ENCODE measurements at regions not wholly inside any gene's neighbourhood (a gene's known extent, or its start where the extent isn't known, plus 50 kb on each side); places are given as distances from the start of the nearest gene placed in this dataset.

- no peak for TF ChIP-seq POLR2A (IDR thresholded peaks at IDR 0.05)
- TF ChIP-seq, protein P1, sequence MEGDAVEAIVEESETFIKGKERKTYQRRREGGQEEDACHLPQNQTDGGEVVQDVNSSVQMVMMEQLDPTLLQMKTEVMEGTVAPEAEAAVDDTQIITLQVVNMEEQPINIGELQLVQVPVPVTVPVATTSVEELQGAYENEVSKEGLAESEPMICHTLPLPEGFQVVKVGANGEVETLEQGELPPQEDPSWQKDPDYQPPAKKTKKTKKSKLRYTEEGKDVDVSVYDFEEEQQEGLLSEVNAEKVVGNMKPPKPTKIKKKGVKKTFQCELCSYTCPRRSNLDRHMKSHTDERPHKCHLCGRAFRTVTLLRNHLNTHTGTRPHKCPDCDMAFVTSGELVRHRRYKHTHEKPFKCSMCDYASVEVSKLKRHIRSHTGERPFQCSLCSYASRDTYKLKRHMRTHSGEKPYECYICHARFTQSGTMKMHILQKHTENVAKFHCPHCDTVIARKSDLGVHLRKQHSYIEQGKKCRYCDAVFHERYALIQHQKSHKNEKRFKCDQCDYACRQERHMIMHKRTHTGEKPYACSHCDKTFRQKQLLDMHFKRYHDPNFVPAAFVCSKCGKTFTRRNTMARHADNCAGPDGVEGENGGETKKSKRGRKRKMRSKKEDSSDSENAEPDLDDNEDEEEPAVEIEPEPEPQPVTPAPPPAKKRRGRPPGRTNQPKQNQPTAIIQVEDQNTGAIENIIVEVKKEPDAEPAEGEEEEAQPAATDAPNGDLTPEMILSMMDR (IDR thresholded peaks at IDR 0.05) = no peak
Measured at GRCh38 chr7:69338144-69338543, 260.1 kb upstream of the AUTS2 start.
